Body of pancreas (tissue), 4 donors: ENCODE measurements at regions not wholly inside any gene's neighbourhood (a gene's known extent, or its start where the extent isn't known, plus 50 kb on each side); places are given as distances from the start of the nearest gene placed in this dataset.
A peak's percentile ranks its signal among the peaks of the same experiment; 100 is the strongest.

Experiments
- ATAC-seq: fragments of 150-250 bp; one replicate; pipeline ENCODE4 v1.9.1; 2016
- DNase-seq, 4 donors: peaks; one replicate each; pipeline ENCODE4 v3.0.0-alpha.2; 2019
- H3K27ac ChIP-seq, 4 donors: fragments of 200-600 bp; sonication (generic); 1 replicate in 3 of 4; 2 replicates in 1 of 4; pipeline versions ENCODE4 v1.5.1 to v1.6.1; 2016 to 2019; ENCODE audit warnings: mild to moderate bottlenecking in 1 of 4, mixed read lengths in 1 of 4, moderate library complexity in 1 of 4
- H3K27me3 ChIP-seq, 2 donors: fragments of 200-600 bp; sonication (generic); one replicate each; pipeline ENCODE4 v1.6.0; 2016; ENCODE audit warnings: mild to moderate bottlenecking in 1 of 2
- H3K36me3 ChIP-seq, 2 donors: fragments of 200-600 bp; sonication (generic); replicated peaks in 1 of 2; 2 replicates each; pipeline ENCODE4 v1.5.1; 2016; ENCODE audit warnings: low read depth in 2 of 2; ENCODE audit not compliant: insufficient read depth in 1 of 2
- H3K4me1 ChIP-seq: fragments of 200-600 bp; sonication (generic); one replicate; pipeline ENCODE4 v1.6.0; 2016
- H3K4me3 ChIP-seq, 2 donors: fragments of 200-600 bp; sonication (generic); 1 replicate in 1 of 2; 2 replicates in 1 of 2; pipeline ENCODE4 v1.5.1; 2016 to 2019
- H3K9me3 ChIP-seq, 3 donors: fragments of 200-600 bp; sonication (generic); 1 replicate in 2 of 3; 2 replicates in 1 of 3; pipeline ENCODE4 v1.5.1; 2016
- CTCF ChIP-seq, 7 experiments: fragments of 450-650 bp in 4 of 7; fragments of 200-600 bp in 3 of 7; sonication (generic) in 3 of 7; IDR thresholded peaks; one replicate each; pipeline ENCODE4 v1.5.1; 2016 to 2019; ENCODE audit warnings: antibody characterized with exemption in 7 of 7
- POLR2A ChIP-seq, 3 donors: fragments of 450-650 bp; IDR thresholded peaks; one replicate each; pipeline ENCODE4 v1.6.1; 2016; ENCODE audit warnings: antibody characterized with exemption in 3 of 3, mild to moderate bottlenecking in 2 of 3
- WGBS, 2 donors: methylation state at CpG; one replicate each; pipeline ENCODE4 v1.1.5; 2017; 5-methylcytosine and 5-hydroxymethylcytosine counted together
- intact Hi-C: fragments of 100-400 bp; cut with DNase I; formaldehyde crosslinking; loops from one replicate; pipeline ENCODE4 v1.15.1; 2023

- Histone ChIP-seq H3K36me3 (no peaks in the 10 kb centered on the region), H3K4me3 (no peak overlapping the region), H3K27me3 (no peaks in the 10 kb centered on the region), H3K4me1 (no peaks in the 10 kb centered on the region), H3K9me3 (no peaks in the 10 kb centered on the region), H3K27ac (no peak overlapping the region)
- 34 to 43% methylated on average over 9 of the region's 9 CpGs for WGBS, 2 donors
- no peak for DNase-seq
- TF ChIP-seq POLR2A (IDR thresholded peaks at IDR 0.05), result no peak
- no peak for TF ChIP-seq CTCF (IDR thresholded peaks at IDR 0.05)
- ATAC-seq, result no peak
- intact Hi-C loops, result no loop called here
Measured at GRCh38 chr5:174843263-174844250, 119.2 kb downstream of the MSX2 start.

- TF ChIP-seq POLR2A (IDR thresholded peaks at IDR 0.05) (no peak), CTCF (IDR thresholded peaks at IDR 0.05) (no peak)
- no peak overlapping the region for H3K4me3 ChIP-seq
- no peak for ATAC-seq
- no peaks in the 10 kb centered on the region for H3K36me3 ChIP-seq
- H3K4me1 ChIP-seq, result no peaks in the 10 kb centered on the region
- intact Hi-C loops, result no loop called here
- H3K27ac ChIP-seq, result no peak overlapping the region
- H3K27me3 ChIP-seq, result no peaks in the 10 kb centered on the region
- H3K9me3 ChIP-seq, result no peaks in the 10 kb centered on the region
- no peak for DNase-seq
- 66 to 68% methylated on average over 5 of the region's 5 CpGs for WGBS, 2 donors
Measured at GRCh38 chr5:174840435-174840834, 116.1 kb downstream of the MSX2 start.

- Histone ChIP-seq H3K36me3 (no peaks in the 10 kb centered on the region), H3K4me1 (no peaks in the 10 kb centered on the region), H3K9me3 (no peaks in the 10 kb centered on the region), H3K4me3 (no peak overlapping the region), H3K27ac (no peak overlapping the region), H3K27me3 (no peaks in the 10 kb centered on the region)
- intact Hi-C loops, result no loop called here
- DNase-seq (no peak), ATAC-seq (no peak)
- TF ChIP-seq CTCF (IDR thresholded peaks at IDR 0.05), result no peak
- WGBS, 2 donors, result 71% methylated on average over 1 of the region's 1 CpG; no CpG with 5 or more reads in 1 of the 2 donors
Measured at GRCh38 chr5:174839196-174839595, 114.8 kb downstream of the MSX2 start.

- Histone ChIP-seq H3K27me3 (no peaks in the 10 kb centered on the region), H3K27ac (no peak overlapping the region), H3K4me3 (no peak overlapping the region), H3K9me3 (no peaks in the 10 kb centered on the region), H3K36me3 (no peaks in the 10 kb centered on the region), H3K4me1 (no peaks in the 10 kb centered on the region)
- WGBS, 2 donors, result 27 to 39% methylated on average over 8 of the region's 8 CpGs
- DNase-seq (peak; percentile 12 to 33 (median 14)), ATAC-seq (peak; percentile 56)
- TF ChIP-seq CTCF (IDR thresholded peaks at IDR 0.05) (peak in 2 of 7 experiments; percentile 5 to 15), POLR2A (IDR thresholded peaks at IDR 0.05) (no peak)
- intact Hi-C loops, result no loop called here
Measured at GRCh38 chr5:174837919-174838902, 113.8 kb downstream of the MSX2 start.
